ENCODE measurements at regions not wholly inside any gene's neighbourhood (a gene's known extent, or its start where the extent isn't known, plus 50 kb on each side); places are given as distances from the start of the nearest gene placed in this dataset.

GRCh38 chr12:127386723-127387122 lies 880.2 kb upstream of the TMEM132C start:
- intact Hi-C loops (cut with DNase I), result loop anchor here (10.0 kb wide), 1 partner anchor 282 kb away; no protein-coding TSS in a partner anchor

GRCh38 chr12:127388985-127389384 lies 878.0 kb upstream of the TMEM132C start:
- TF ChIP-seq POLR2AphosphoS5 (IDR thresholded peaks at IDR 0.05), result no peak
- no peak for TF ChIP-seq CTCF (IDR thresholded peaks at IDR 0.05)
- no peak for TF ChIP-seq POLR2A (IDR thresholded peaks at IDR 0.05)
- Histone ChIP-seq H3K4me1 (replicated peaks) (no peaks in the 10 kb centered on the region), H3K27ac (no peak overlapping the region), H3K36me3 (no peaks in the 10 kb centered on the region), H3K27me3 (replicated peaks; ENCODE audit: insufficient read depth) (no peaks in the 10 kb centered on the region), H3K4me3 (no peak overlapping the region), H3K9me3 (no peaks in the 10 kb centered on the region)
- intact Hi-C loops (cut with DNase I), result loop anchor here (10.0 kb wide), 1 partner anchor 284 kb away; no protein-coding TSS in a partner anchor
- 64% methylated on average over 7 of the region's 7 CpGs for WGBS
- DNase-seq (ENCODE audit: low spot score), result no peak

More at GRCh38 chr12:127386723-127387122, 880.2 kb upstream of the TMEM132C start:
- Histone ChIP-seq H3K9me3 (no peaks in the 10 kb centered on the region), H3K27me3 (replicated peaks; ENCODE audit: insufficient read depth) (no peaks in the 10 kb centered on the region), H3K27ac (no peak overlapping the region), H3K4me3 (no peak overlapping the region), H3K36me3 (no peaks in the 10 kb centered on the region), H3K4me1 (replicated peaks) (no peaks in the 10 kb centered on the region)
- TF ChIP-seq POLR2AphosphoS5 (IDR thresholded peaks at IDR 0.05), result no peak
- TF ChIP-seq CTCF (IDR thresholded peaks at IDR 0.05), result no peak
- no peak for TF ChIP-seq POLR2A (IDR thresholded peaks at IDR 0.05)
- WGBS, result 86% methylated on average over 5 of the region's 5 CpGs
- DNase-seq (ENCODE audit: low spot score), result no peak

- WGBS, result 16% methylated on average over 2 of the region's 2 CpGs
- Histone ChIP-seq H3K27ac (no peak overlapping the region), H3K4me1 (replicated peaks) (no peaks in the 10 kb centered on the region), H3K4me3 (no peak overlapping the region), H3K36me3 (no peaks in the 10 kb centered on the region), H3K27me3 (replicated peaks; ENCODE audit: insufficient read depth) (no peaks in the 10 kb centered on the region), H3K9me3 (no peaks in the 10 kb centered on the region)
- no peak for TF ChIP-seq POLR2AphosphoS5 (IDR thresholded peaks at IDR 0.05)
- TF ChIP-seq POLR2A (IDR thresholded peaks at IDR 0.05), result no peak
- no peak for TF ChIP-seq CTCF (IDR thresholded peaks at IDR 0.05)
- intact Hi-C loops (cut with DNase I), result loop anchor here (10.0 kb wide), 1 partner anchor 285 kb away; no protein-coding TSS in a partner anchor
- DNase-seq (ENCODE audit: low spot score), result no peak
These were observed 877.0 kb upstream of the TMEM132C start for GRCh38 chr12:127389923-127390322.

GRCh38 chr12:127393465-127393864 lies 873.5 kb upstream of the TMEM132C start:
- Histone ChIP-seq H3K4me3 (no peak overlapping the region), H3K27ac (no peak overlapping the region), H3K4me1 (replicated peaks) (no peaks in the 10 kb centered on the region), H3K9me3 (no peaks in the 10 kb centered on the region), H3K27me3 (replicated peaks; ENCODE audit: insufficient read depth) (no peaks in the 10 kb centered on the region), H3K36me3 (no peaks in the 10 kb centered on the region)
- intact Hi-C loops (cut with DNase I), result no loop called here
- 76% methylated on average over 4 of the region's 4 CpGs for WGBS
- no peak for TF ChIP-seq POLR2AphosphoS5 (IDR thresholded peaks at IDR 0.05)
- TF ChIP-seq CTCF (IDR thresholded peaks at IDR 0.05), result no peak
- no peak for TF ChIP-seq POLR2A (IDR thresholded peaks at IDR 0.05)
- no peak for DNase-seq (ENCODE audit: low spot score)

- TF ChIP-seq POLR2AphosphoS5 (IDR thresholded peaks at IDR 0.05) (no peak), CTCF (IDR thresholded peaks at IDR 0.05) (no peak), POLR2A (IDR thresholded peaks at IDR 0.05) (no peak)
- no peaks in the 10 kb centered on the region for H3K36me3 ChIP-seq
- WGBS, result 72% methylated on average over 2 of the region's 2 CpGs
- H3K4me1 ChIP-seq (replicated peaks), result no peaks in the 10 kb centered on the region
- intact Hi-C loops (cut with DNase I), result no loop called here
- no peak overlapping the region for H3K27ac ChIP-seq
- no peaks in the 10 kb centered on the region for H3K27me3 ChIP-seq (replicated peaks; ENCODE audit: insufficient read depth)
- DNase-seq (ENCODE audit: low spot score), result no peak
- no peaks in the 10 kb centered on the region for H3K9me3 ChIP-seq
- H3K4me3 ChIP-seq, result no peak overlapping the region
These were observed 873.1 kb upstream of the TMEM132C start for GRCh38 chr12:127393896-127394295.

All from prostate gland (tissue), 2 donors.